CD4-positive, alpha-beta T cell treated with Interleukin-4 for 4 hours (primary cell): ENCODE measurements at regions not wholly inside any gene's neighbourhood (a gene's known extent, or its start where the extent isn't known, plus 50 kb on each side); places are given as distances from the start of the nearest gene placed in this dataset.

Source experiments
- DNase-seq: peaks from one replicate; pipeline ENCODE4 v3.0.0-alpha.2; 2020

DNA sequence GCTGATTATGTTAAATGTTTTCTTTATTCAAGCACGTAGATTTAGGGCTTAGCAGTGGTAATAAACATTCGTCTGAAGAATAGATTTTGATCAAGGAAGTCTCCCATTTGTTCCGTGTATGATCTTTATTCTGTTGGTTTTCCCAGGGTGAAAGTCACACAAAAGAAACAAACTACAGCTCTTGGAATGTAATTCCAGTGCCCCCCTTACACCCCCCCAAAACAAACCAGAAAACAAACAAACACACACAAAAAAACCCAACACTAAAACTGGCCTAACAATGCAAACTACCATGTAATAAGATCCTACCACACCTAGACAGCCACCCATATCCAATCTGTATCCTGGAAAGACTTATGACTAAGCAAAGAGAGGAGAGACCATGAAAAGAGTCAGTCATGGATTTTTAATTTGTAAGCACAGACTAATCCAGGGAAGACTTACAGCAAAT lies 196.2 kb upstream of the ELL2 start:
- no peak for DNase-seq

- DNase-seq, result no peak
Observed at GRCh38 chr5:96157077-96157780, 195.6 kb upstream of the ELL2 start.

- no peak for DNase-seq
Observed at GRCh38 chr5:96155147-96155546, 193.5 kb upstream of the ELL2 start.

DNA sequence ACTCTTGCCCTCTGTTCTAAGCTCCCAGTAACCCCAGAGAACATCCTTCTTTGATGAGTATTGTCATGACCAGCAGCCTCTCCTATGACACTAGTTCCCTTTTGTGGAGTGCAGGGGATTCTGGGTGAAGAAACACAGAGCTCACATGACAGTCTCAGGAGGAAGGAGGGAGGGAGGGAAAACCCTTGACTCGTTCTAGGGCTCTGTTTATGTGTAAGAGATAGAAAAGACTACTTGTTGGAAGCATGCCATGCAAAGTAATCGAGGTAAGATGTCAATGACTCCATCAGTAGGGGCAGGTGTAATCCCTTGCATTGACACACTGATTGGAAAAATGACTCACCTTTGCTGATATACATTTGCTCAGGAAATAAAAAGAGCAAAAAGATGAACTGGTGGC lies 190.2 kb upstream of the ELL2 start:
- no peak for DNase-seq

GRCh38 chr5:96150007-96150406 lies 188.4 kb upstream of the ELL2 start:
- DNase-seq, result no peak

DNA sequence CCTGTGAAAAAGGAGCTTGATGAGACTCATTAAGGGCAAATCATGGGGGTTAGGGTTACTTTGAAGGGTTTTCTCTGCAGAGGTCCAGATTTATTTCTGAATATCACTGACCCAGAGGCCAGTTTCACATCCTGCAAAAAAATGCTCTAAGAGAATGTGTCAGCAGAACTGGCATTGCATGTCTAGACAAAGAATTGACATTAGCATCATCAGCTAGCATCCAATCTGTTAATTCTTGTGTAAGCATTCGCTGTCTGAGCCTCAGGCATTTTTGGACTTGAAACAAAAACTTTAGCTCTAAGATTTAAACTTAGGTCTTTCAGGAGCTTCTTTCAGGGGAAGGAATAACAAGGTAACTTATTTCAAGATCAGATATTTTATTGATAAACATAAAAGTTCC lies 187.9 kb upstream of the ELL2 start:
- no peak for DNase-seq

DNA sequence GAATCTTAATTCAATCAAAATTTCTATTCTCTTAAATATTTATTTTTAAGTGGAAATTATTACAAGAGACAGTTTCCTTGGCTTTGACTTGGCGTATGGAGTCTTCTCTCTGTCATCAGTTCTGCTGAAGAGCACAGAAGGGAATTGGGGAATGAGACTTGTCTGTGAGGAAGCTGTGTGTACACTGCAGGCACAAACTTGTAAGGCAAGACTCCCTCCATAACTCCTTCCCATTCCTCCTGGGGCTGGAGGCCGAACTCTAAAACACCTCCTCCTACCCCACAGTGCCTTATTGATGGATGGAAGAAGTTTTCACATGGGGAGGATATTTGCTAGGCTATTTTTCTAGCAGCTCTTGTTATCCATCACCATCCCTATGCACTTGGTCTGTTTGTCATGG lies 187.4 kb upstream of the ELL2 start:
- no peak for DNase-seq

- DNase-seq, result no peak
Observed at GRCh38 chr5:96148376-96148775, 186.7 kb upstream of the ELL2 start.

DNA sequence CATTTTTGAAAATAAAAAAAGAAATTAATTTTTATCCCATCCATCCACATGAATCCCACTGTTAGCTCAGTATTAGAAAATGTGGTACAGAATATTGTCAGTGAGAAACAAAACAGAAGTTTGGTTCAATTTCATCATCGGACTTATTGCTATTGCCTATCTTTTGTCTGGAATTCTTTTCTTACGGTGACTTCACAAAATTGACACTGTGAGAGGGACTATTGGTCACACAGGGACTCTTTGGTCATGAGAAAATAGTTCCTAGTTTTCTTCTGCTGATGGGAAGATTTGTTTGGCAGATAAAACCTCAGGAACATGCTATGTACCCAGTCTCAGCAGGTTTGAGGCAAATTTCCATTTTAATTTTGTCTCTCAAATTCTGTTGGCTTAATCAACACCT lies 186.2 kb upstream of the ELL2 start:
- no peak for DNase-seq

GRCh38 chr5:96146675-96147074 lies 185.0 kb upstream of the ELL2 start:
- no peak for DNase-seq

- DNase-seq, result no peak
Observed at GRCh38 chr5:96144289-96144688, 182.6 kb upstream of the ELL2 start.

GRCh38 chr5:96143450-96143849 lies 181.8 kb upstream of the ELL2 start:
- DNase-seq, result no peak

DNA sequence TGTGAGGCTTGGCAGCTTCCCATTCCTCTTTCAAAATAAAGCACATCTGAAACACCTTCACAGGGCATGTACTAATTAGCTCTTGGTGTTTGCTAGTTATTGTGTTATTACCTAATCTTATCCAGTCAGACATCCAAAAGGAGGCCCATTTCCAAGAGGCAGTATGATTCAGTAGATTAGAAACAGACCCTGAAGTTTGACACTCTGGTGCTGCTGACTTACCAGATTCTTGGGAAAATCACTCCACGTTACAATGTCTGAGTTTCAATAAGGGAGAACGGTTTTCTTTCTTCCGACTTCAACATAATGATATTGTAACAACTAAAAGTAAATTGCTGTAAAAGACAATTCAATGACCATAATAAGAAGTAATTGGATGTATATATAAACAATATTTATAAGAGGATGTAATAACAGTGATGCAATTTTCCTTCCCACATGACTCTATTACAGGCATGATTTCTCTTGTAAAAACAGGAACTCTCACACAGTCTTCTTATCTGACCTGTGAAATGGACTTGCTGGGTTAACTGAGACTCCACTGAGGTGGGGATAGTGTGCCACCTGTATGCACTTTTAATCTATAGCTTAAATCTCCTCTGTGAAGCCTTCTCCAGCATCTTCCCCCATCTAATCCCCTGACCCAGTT lies 181.3 kb upstream of the ELL2 start:
- DNase-seq, result no peak

GRCh38 chr5:96142184-96142781 lies 180.6 kb upstream of the ELL2 start:
- no peak for DNase-seq

DNA sequence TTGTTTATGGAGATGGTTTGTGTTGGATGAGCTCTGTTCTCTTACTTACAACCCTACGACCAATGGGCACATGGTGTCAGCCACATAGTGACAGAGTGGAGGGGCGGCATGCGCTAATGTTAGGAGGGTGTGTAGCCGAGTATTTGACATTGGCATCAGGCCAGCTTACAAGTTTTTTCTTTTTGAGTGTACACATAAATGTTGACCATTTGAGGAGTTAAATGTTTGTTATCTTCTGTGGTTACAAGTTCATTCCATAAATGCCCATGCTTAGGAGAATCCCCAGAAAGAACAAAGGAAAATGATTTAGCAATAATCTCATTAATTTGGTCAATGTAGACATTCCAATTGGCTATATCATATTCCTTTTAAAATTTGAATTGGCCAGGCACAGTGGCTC lies 180.1 kb upstream of the ELL2 start:
- no peak for DNase-seq

GRCh38 chr5:96140496-96140895 lies 178.8 kb upstream of the ELL2 start:
- no peak for DNase-seq

GRCh38 chr5:96140084-96140483 lies 178.4 kb upstream of the ELL2 start:
- no peak for DNase-seq

DNA sequence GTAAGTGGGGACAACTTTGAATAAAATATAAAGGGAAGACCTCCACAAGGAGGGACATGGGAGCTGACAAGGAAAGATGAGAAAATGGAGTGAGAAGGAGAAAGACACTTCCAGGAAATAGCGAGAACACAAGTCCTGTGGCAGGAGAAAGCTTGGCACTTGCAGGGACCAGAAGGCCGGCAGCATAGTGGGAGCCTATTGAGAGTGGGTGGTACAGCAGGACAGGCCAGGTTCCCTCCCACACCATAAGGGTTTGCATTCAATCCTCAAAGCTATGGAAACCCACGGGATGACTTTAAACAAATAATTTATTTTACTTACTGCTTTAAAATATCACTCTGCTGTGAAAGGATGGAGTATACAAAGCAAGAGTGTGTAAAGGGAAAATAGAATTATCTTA lies 173.2 kb upstream of the ELL2 start:
- DNase-seq, result no peak

DNA sequence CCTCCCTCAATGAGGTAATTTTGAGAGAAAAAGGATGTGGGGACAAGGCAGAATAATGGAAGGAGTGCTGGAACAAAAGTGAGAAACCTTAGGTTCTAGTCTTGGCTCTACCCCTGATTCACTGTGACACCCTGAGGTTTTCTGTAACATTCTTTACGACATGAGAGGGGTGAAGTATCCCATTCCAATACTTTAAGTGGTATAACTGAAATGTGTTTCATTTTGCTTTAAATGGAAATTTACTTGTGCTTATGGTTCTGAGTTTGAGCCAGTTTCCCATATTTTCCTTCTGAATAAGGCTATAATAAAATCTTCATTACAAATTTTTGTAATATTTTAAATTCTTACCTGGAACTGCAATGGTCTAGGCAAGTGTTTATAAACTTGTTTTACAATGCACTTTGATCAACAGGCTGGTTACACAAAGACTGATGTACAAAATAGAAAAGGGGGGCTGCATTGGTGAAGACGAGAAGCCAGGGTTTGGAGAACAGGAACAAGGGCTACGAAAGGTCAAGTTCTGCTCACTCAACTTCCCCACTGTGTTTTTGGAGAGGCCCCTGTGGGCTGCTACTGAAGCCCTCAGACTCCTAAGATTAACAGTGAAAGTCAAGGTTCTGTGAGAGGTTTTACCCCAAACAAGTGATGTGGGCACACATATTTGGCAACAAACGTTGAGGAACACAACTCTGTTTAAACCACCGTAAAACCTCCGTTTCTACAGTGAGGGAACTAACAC lies 171.9 kb upstream of the ELL2 start:
- no peak for DNase-seq

DNA sequence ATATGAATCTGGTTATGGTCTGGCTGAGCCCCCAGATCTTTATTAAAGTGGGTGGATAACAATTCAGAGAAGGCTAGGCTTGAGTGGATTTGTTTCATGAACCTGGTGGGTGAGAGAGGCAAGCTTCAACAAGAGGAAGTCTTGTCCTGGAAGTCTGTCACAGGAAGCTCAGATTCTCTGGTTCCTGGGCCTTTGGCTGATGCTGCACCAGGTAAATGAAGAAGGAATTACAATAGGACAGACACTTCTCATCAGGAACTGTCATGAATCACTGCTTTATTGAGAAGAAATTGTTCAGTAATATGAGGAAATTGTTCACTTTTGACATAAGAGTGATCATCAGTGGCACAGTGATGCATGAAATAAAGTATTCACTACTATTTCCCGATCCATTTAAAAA lies 167.6 kb upstream of the ELL2 start:
- no peak for DNase-seq

DNA sequence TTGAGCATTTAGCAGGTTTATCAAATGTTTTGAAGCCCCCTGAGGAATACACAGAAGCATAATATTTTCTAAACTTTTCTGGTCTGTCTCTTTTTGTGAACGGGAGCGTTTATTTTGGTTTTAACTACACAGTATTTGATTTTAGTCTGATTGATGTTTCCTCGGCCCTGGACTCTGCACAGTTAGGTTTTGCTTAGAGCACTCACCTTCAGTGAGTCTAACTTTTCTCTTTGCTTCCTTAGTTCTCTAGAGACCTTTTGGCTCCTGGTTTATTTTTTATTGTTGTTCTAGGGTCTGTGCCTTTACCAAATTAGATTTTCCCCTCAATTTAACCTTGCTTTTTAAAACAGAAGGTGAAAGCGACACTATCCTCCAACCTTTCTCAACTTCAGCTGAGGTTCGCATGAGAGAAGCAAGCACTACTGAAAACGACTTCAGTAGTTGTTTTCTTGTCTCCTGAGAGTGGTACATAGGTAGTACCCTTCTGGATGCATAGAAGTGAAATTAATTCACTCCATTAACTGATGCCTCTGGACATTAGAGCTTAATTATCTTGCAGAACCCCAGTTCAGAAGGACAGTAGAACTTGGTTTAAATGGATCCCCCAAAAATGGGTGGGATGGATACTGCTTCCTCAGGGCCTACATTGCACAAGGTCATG lies 166.7 kb upstream of the ELL2 start:
- DNase-seq, result no peak

GRCh38 chr5:96127538-96127937 lies 165.9 kb upstream of the ELL2 start:
- no peak for DNase-seq

- no peak for DNase-seq
Observed at GRCh38 chr5:96125231-96125891, 163.7 kb upstream of the ELL2 start.
